Liver (tissue), 8 donors: ENCODE measurements at regions not wholly inside any gene's neighbourhood (a gene's known extent, or its start where the extent isn't known, plus 50 kb on each side); places are given as distances from the start of the nearest gene placed in this dataset.

ENCODE experiments used
- DNase-seq: peaks from one replicate; pipeline ENCODE4 v3.0.0-alpha.2; 2017; ENCODE audit warnings: low spot score
- H3K27ac ChIP-seq, 2 donors: one replicate each; pipeline ENCODE4 v1.7.0; 2013; ENCODE audit warnings: inconsistent platforms in 2 of 2, low read length in 2 of 2, control low read depth in 1 of 2, low read depth in 1 of 2, mild to moderate bottlenecking in 1 of 2
- H3K27me3 ChIP-seq, 4 donors: one replicate each; pipeline versions ENCODE4 v1.6.1 to v1.7.0; 2013; ENCODE audit warnings: low read length in 3 of 4, inconsistent platforms in 1 of 4, mild to moderate bottlenecking in 1 of 4, moderate library complexity in 1 of 4; ENCODE audit not compliant: control insufficient read depth in 4 of 4, insufficient read depth in 4 of 4
- H3K36me3 ChIP-seq, 4 donors: one replicate each; pipeline versions ENCODE4 v1.6.1 to v1.7.0; 2013; ENCODE audit warnings: low read length in 3 of 4, mild to moderate bottlenecking in 3 of 4, low read depth in 1 of 4, moderate library complexity in 1 of 4; ENCODE audit not compliant: control insufficient read depth in 4 of 4, insufficient read depth in 3 of 4
- H3K4me1 ChIP-seq, 4 donors: one replicate each; pipeline versions ENCODE4 v1.6.1 to v1.7.0; 2013; ENCODE audit warnings: low read length in 3 of 4, mild to moderate bottlenecking in 3 of 4, moderate library complexity in 1 of 4; ENCODE audit not compliant: control insufficient read depth in 4 of 4, insufficient read depth in 4 of 4
- H3K4me3 ChIP-seq, 3 donors: one replicate each; pipeline versions ENCODE4 v1.6.1 to v1.7.0; 2013; ENCODE audit warnings: low read length in 3 of 3, control low read depth in 1 of 3, low read depth in 1 of 3, mild to moderate bottlenecking in 1 of 3
- H3K9ac ChIP-seq, 2 donors: one replicate each; pipeline ENCODE4 v1.7.0; 2013; ENCODE audit warnings: low read length in 2 of 2, mild to moderate bottlenecking in 2 of 2, moderate library complexity in 2 of 2, control low read depth in 1 of 2, low read depth in 1 of 2
- H3K9me3 ChIP-seq, 4 donors: one replicate each; pipeline versions ENCODE4 v1.6.1 to v1.7.0; 2013; ENCODE audit warnings: low read length in 3 of 4; ENCODE audit not compliant: control insufficient read depth in 4 of 4
- ATF3 ChIP-seq: IDR thresholded peaks from 2 replicates; pipeline ENCODE4 v1.6.1; 2016; ENCODE audit warnings: antibody characterized with exemption
- EGR1 ChIP-seq, 2 donors: IDR thresholded peaks; 2 replicates each; pipeline ENCODE4 v1.6.1; 2016 to 2018; ENCODE audit warnings: antibody characterized with exemption in 2 of 2, low read depth in 2 of 2
- FOXA1 ChIP-seq: IDR thresholded peaks from 2 replicates; pipeline ENCODE4 v1.6.1; 2016; ENCODE audit warnings: antibody characterized with exemption
- GABPA ChIP-seq, 2 donors: IDR thresholded peaks in 1 of 2; conservative IDR thresholded peaks in 1 of 2; 2 replicates each; pipeline ENCODE4 v1.6.1; 2016; ENCODE audit warnings: antibody characterized with exemption in 2 of 2, mild to moderate bottlenecking in 1 of 2, moderate library complexity in 1 of 2
- HNF4A ChIP-seq, 2 donors: conservative IDR thresholded peaks; 2 replicates each; pipeline ENCODE4 v1.6.1; 2016; ENCODE audit warnings: antibody characterized with exemption in 2 of 2, mild to moderate bottlenecking in 2 of 2
- HNF4G ChIP-seq: IDR thresholded peaks from 2 replicates; pipeline ENCODE4 v1.6.1; 2016; ENCODE audit warnings: antibody characterized with exemption
- JUND ChIP-seq, 2 donors: IDR thresholded peaks; 2 replicates each; pipeline ENCODE4 v1.6.1; 2016; ENCODE audit warnings: antibody characterized with exemption in 2 of 2
- NR2F2 ChIP-seq: IDR thresholded peaks from 2 replicates; pipeline ENCODE4 v1.6.1; 2016; ENCODE audit warnings: antibody characterized with exemption
- RAD21 ChIP-seq, 2 donors: IDR thresholded peaks; 2 replicates each; pipeline ENCODE4 v1.6.1; 2016; ENCODE audit warnings: antibody characterized with exemption in 2 of 2, mild to moderate bottlenecking in 2 of 2
- REST ChIP-seq: IDR thresholded peaks from 2 replicates; pipeline ENCODE4 v1.6.1; 2016; ENCODE audit warnings: antibody characterized with exemption, mild to moderate bottlenecking
- RXRA ChIP-seq, 2 donors: IDR thresholded peaks; 2 replicates each; pipeline ENCODE4 v1.6.1; 2017 to 2018; ENCODE audit warnings: antibody characterized with exemption in 2 of 2, mild to moderate bottlenecking in 1 of 2
- SP1 ChIP-seq: IDR thresholded peaks from 2 replicates; pipeline ENCODE4 v1.6.1; 2018; ENCODE audit warnings: antibody characterized with exemption, mild to moderate bottlenecking
- TAF1 ChIP-seq: conservative IDR thresholded peaks from 2 replicates; pipeline ENCODE4 v1.6.1; 2016; ENCODE audit warnings: antibody characterized with exemption, mild to moderate bottlenecking
- YY1 ChIP-seq: IDR thresholded peaks from 2 replicates; pipeline ENCODE4 v1.6.1; 2016; ENCODE audit warnings: antibody characterized with exemption, mild to moderate bottlenecking
- WGBS: extraction: QIAGEN DNeasy Blood & Tissue Kit; methylation state at CpG from one replicate; pipeline ENCODE4 v1.1.7; 2013; 5-methylcytosine and 5-hydroxymethylcytosine counted together
- TF ChIP-seq, protein P1 (sequence below): fragments of 150-350 bp; IDR thresholded peaks from 2 replicates; pipeline ENCODE4 v1.5.1; 2017; ENCODE audit warnings: improper control_type of control experiment, low read depth, low read length; ENCODE audit not compliant: missing input control
- donor health status: healthy.
- donor health status: healthy.
- donor health status: healthy.
- donor health status: healthy.
- donor health status: healthy.

- TF ChIP-seq HNF4A (conservative IDR thresholded peaks at IDR 0.05), result no peak
- no peak for TF ChIP-seq NR2F2
- no peak for TF ChIP-seq HNF4G
- TF ChIP-seq RXRA (IDR thresholded peaks at IDR 0.05), result no peak
- TF ChIP-seq GABPA (IDR thresholded peaks at IDR 0.05 in 1 of 2, conservative IDR thresholded peaks at IDR 0.05 in 1 of 2), result no peak
- no peak for TF ChIP-seq EGR1 (IDR thresholded peaks at IDR 0.05; ENCODE audit: low read depth in 2 of 2)
- TF ChIP-seq JUND (IDR thresholded peaks at IDR 0.05), result no peak
- no peak for TF ChIP-seq FOXA1
- TF ChIP-seq, protein P1, sequence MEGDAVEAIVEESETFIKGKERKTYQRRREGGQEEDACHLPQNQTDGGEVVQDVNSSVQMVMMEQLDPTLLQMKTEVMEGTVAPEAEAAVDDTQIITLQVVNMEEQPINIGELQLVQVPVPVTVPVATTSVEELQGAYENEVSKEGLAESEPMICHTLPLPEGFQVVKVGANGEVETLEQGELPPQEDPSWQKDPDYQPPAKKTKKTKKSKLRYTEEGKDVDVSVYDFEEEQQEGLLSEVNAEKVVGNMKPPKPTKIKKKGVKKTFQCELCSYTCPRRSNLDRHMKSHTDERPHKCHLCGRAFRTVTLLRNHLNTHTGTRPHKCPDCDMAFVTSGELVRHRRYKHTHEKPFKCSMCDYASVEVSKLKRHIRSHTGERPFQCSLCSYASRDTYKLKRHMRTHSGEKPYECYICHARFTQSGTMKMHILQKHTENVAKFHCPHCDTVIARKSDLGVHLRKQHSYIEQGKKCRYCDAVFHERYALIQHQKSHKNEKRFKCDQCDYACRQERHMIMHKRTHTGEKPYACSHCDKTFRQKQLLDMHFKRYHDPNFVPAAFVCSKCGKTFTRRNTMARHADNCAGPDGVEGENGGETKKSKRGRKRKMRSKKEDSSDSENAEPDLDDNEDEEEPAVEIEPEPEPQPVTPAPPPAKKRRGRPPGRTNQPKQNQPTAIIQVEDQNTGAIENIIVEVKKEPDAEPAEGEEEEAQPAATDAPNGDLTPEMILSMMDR, result no peak
- TF ChIP-seq RAD21 (IDR thresholded peaks at IDR 0.05), result no peak
- no peak for TF ChIP-seq TAF1
- TF ChIP-seq REST, result no peak
- TF ChIP-seq SP1, result no peak
- H3K36me3 ChIP-seq, result no peaks in the 10 kb centered on the region
- H3K27ac ChIP-seq, result no peak overlapping the region
- DNase-seq, result no peak
- no peak overlapping the region for H3K4me3 ChIP-seq
- no peak overlapping the region for H3K9ac ChIP-seq
- no peaks in the 10 kb centered on the region for H3K4me1 ChIP-seq
- WGBS, result 89% methylated on average over 5 of the region's 5 CpGs
- peaks cover 0 to 6% (median 0%) of the 10 kb centered on the region in 4 donors for H3K9me3 ChIP-seq
- H3K27me3 ChIP-seq, result no peaks in the 10 kb centered on the region
Observed at GRCh38 chr2:171216631-171217030, 55.9 kb upstream of the TLK1 start.

DNA sequence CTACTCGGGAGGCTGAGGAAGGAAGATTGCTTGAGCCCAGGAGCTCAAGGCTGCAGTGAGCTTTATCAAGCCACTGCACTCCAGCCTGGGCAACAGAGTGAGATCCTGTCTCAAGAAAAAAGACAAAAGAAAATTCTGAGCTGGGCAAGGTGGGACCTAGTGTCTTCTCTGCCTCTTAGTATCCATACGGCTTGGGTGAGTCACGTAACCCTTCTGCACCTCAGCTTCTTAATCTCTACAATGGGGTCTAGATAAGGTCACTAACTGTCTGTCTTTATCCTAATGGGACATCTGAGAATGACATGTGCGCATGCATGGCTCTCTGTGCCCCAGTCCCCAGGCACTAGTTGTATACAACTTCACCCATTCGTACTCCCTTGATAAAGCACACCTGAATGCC is 53.4 kb upstream of the TLK1 start:
- TF ChIP-seq JUND (IDR thresholded peaks at IDR 0.05), result no peak
- no peak for TF ChIP-seq RXRA (IDR thresholded peaks at IDR 0.05)
- no peak for TF ChIP-seq HNF4G
- TF ChIP-seq SP1, result no peak
- no peak for TF ChIP-seq GABPA (IDR thresholded peaks at IDR 0.05 in 1 of 2, conservative IDR thresholded peaks at IDR 0.05 in 1 of 2)
- TF ChIP-seq YY1, result no peak
- TF ChIP-seq, protein P1, result no peak
- no peak for TF ChIP-seq ATF3
- no peak for TF ChIP-seq TAF1
- 93% methylated on average over 5 of the region's 5 CpGs for WGBS

More for the DNA sequence above, 53.4 kb upstream of the TLK1 start:
- no peak for DNase-seq
- Histone ChIP-seq H3K9ac (no peak overlapping the region), H3K4me3 (no peak overlapping the region), H3K27me3 (no peaks in the 10 kb centered on the region), H3K27ac (no peak overlapping the region), H3K4me1 (no peaks in the 10 kb centered on the region), H3K9me3 (peaks cover 0 to 6% (median 0%) of the 10 kb centered on the region in 4 donors), H3K36me3 (no peaks in the 10 kb centered on the region)
